GM12864 (cell line): ENCODE measurements at regions not wholly inside any gene's neighbourhood (a gene's known extent, or its start where the extent isn't known, plus 50 kb on each side); places are given as distances from the start of the nearest gene placed in this dataset.

Experiments
- DNase-seq: peaks from one replicate; pipeline ENCODE4 v3.0.0-alpha.2; 2011; ENCODE audit warnings: low read depth
- H3K4me3 ChIP-seq: 2 replicates; pipeline ENCODE4 v1.5.1; 2011; ENCODE audit warnings: mild to moderate bottlenecking, low read depth, low read length, control low read depth
- CTCF ChIP-seq: IDR thresholded peaks from 2 replicates; pipeline ENCODE4 v1.5.1; 2011; ENCODE audit warnings: low read depth, mild to moderate bottlenecking, moderate library complexity, low read length, control low read depth, inconsistent platforms; ENCODE audit errors: missing control alignments

- no peak overlapping the region; the same call in 1 of the 2 replicates for H3K4me3 ChIP-seq
- TF ChIP-seq CTCF: no peak
- peak; percentile 59 for DNase-seq
Measured at GRCh38 chr2:62306751-62307468, 111.0 kb downstream of the B3GNT2 start.

DNA sequence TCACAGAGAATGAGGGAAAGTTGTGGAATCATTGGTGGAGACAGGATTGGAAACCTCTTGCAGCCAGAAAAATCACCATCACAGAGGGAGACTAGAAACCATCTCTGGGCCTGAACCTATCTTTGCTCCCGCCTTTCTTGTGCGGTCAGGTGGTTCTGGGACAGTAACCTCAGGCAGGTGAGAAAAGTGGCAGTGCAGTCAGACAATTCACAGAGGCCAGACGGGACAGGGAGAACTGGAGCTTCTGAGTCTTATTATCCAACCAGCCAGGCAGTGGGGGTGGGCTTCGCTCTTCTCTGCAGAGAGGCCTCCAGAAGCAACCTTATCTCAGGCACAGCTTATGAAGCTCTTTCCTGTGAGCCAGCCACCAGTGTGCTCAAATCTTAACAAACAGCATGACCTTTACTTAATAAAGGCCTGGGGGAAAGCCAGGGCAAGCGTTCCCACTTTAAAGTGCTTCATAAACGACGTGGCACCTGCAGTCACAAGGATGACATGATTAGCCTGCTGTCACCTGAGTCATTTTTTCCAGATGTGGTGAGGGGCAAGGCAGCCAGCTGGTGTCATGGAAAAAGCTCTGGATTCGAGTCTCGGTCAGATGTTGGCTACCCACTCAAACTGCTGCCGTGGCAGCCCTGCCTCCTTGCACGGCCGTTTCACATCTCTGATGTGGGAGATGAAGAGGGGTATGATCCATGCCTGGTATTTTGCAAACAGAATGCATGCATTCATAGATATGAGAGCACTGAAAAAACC, 109.7 kb downstream of the B3GNT2 start:
- H3K4me3 ChIP-seq: no peak overlapping the region
- no peak for DNase-seq
- no peak for TF ChIP-seq CTCF

- TF ChIP-seq CTCF: no peak
- DNase-seq: no peak
- no peak overlapping the region for H3K4me3 ChIP-seq
Measured at GRCh38 chr2:62304429-62305417, 108.8 kb downstream of the B3GNT2 start.

DNA sequence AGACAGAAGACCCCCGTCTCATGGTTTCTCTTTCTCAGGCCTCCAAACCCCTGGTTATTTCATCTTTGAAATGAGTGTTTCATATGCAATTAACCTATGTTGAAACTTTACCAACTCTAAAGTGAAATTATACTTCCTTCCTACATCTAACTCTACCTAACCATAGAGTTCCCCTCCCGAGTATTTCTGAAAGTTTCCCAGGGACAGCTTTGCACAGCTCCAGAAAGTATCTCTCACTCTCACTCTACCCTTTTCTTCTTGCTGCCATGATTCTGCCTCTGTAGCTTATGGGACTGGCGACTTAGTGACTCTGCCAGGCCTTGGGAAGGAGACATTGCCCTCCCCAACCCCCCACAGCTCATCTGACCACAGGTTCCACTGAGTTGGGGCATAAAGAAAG, 107.9 kb downstream of the B3GNT2 start:
- H3K4me3 ChIP-seq: no peak overlapping the region
- DNase-seq: peak; percentile 54

GRCh38 chr2:62302631-62303435, 106.9 kb downstream of the B3GNT2 start:
- no peak for TF ChIP-seq CTCF
- no peak for DNase-seq
- H3K4me3 ChIP-seq: no peak overlapping the region

More for the DNA sequence above, 107.9 kb downstream of the B3GNT2 start:
- no peak for TF ChIP-seq CTCF

GRCh38 chr2:62300925-62301324, 105.0 kb downstream of the B3GNT2 start:
- no peak overlapping the region for H3K4me3 ChIP-seq
- DNase-seq: no peak
- no peak for TF ChIP-seq CTCF
